Brain microvascular endothelial cell (primary cell): ENCODE measurements at regions not wholly inside any gene's neighbourhood (a gene's known extent, or its start where the extent isn't known, plus 50 kb on each side); places are given as distances from the start of the nearest gene placed in this dataset.

Source experiments
- DNase-seq: peaks from one replicate; pipeline ENCODE4 v3.0.0-alpha.2; 2020
- H3K27ac ChIP-seq: fragments of 250-450 bp; sonication (Bioruptor Pico); 2 replicates; pipeline ENCODE4 v1.5.1; 2020; ENCODE audit warnings: mild to moderate bottlenecking, moderate library complexity
- H3K27me3 ChIP-seq: fragments of 250-450 bp; sonication (Bioruptor Pico); replicated peaks from 2 replicates; pipeline ENCODE4 v1.5.1; 2020; ENCODE audit warnings: mild to moderate bottlenecking
- H3K36me3 ChIP-seq: fragments of 250-450 bp; sonication (Bioruptor Pico); replicated peaks from 2 replicates; pipeline ENCODE4 v1.5.1; 2020; ENCODE audit warnings: mild to moderate bottlenecking
- H3K4me3 ChIP-seq: 2 replicates; pipeline ENCODE4 v1.5.1; 2011; ENCODE audit warnings: low read depth, mild to moderate bottlenecking, control low read depth, low read length, moderate library complexity
- CTCF ChIP-seq: IDR thresholded peaks from 2 replicates; pipeline ENCODE4 v1.5.1; 2011; ENCODE audit warnings: low read depth, mild to moderate bottlenecking, moderate library complexity, low read length, control low read depth, inconsistent platforms; ENCODE audit errors: missing control alignments
- in situ Hi-C: cut with HindIII; loops from 2 replicates; pipeline ENCODE4 v1.10.0; 2017; ENCODE audit warnings: low sequenced_read_pairs, low pct_ligation_motif_present

- in situ Hi-C loops: no loop called here
- no peaks in the 10 kb centered on the region for H3K27me3 ChIP-seq
- no peak for TF ChIP-seq CTCF
- H3K27ac ChIP-seq: no peak overlapping the region
- no peaks in the 10 kb centered on the region for H3K36me3 ChIP-seq
- H3K4me3 ChIP-seq: no peak overlapping the region
- DNase-seq: no peak
These were observed 250.8 kb upstream of the PITRM1 start for GRCh38 chr10:3423384-3423783.

- H3K27me3 ChIP-seq: no peaks in the 10 kb centered on the region
- no peak overlapping the region for H3K4me3 ChIP-seq
- H3K27ac ChIP-seq: no peak overlapping the region
- TF ChIP-seq CTCF: no peak
- DNase-seq: no peak
- in situ Hi-C loops: no loop called here
- no peaks in the 10 kb centered on the region for H3K36me3 ChIP-seq
These were observed 249.7 kb upstream of the PITRM1 start for GRCh38 chr10:3422282-3422681.

- H3K27me3 ChIP-seq: no peaks in the 10 kb centered on the region
- in situ Hi-C loops: no loop called here
These were observed 249.1 kb upstream of the PITRM1 start for GRCh38 chr10:3421537-3422257.

GRCh38 chr10:3420527-3421469 lies 248.2 kb upstream of the PITRM1 start:
- H3K4me3 ChIP-seq: no peak overlapping the region
- TF ChIP-seq CTCF: no peak
- H3K36me3 ChIP-seq: no peaks in the 10 kb centered on the region
- in situ Hi-C loops: no loop called here
- no peak overlapping the region for H3K27ac ChIP-seq
- no peak for DNase-seq
- H3K27me3 ChIP-seq: no peaks in the 10 kb centered on the region

More at GRCh38 chr10:3421537-3422257, 249.1 kb upstream of the PITRM1 start:
- no peak for TF ChIP-seq CTCF
- H3K4me3 ChIP-seq: no peak overlapping the region
- no peak for DNase-seq
- H3K36me3 ChIP-seq: no peaks in the 10 kb centered on the region
- H3K27ac ChIP-seq: no peak overlapping the region

- no peak overlapping the region for H3K4me3 ChIP-seq
- no peak overlapping the region for H3K27ac ChIP-seq
- TF ChIP-seq CTCF: no peak
- H3K27me3 ChIP-seq: no peaks in the 10 kb centered on the region
- no peaks in the 10 kb centered on the region for H3K36me3 ChIP-seq
- DNase-seq: no peak
- in situ Hi-C loops: no loop called here
These were observed 247.3 kb upstream of the PITRM1 start for GRCh38 chr10:3419719-3420495.
